ENCODE measurements at regions not wholly inside any gene's neighbourhood (a gene's known extent, or its start where the extent isn't known, plus 50 kb on each side); places are given as distances from the start of the nearest gene placed in this dataset.

GRCh38 chr6:14734416-14735340 lies 511.2 kb upstream of the JARID2 start:
- no peak for ATAC-seq
- TF ChIP-seq ZNF565 (CRISPR knock-in tag; conservative IDR thresholded peaks at IDR 0.05; ENCODE audit: low read depth), result no peak
- TF ChIP-seq ZNF70 (CRISPR knock-in tag; IDR thresholded peaks at IDR 0.05), result no peak
- TF ChIP-seq ISL1 (CRISPR knock-in tag; IDR thresholded peaks at IDR 0.05), result no peak
- no peak for TF ChIP-seq TCF4 (CRISPR knock-in tag; IDR thresholded peaks at IDR 0.05; ENCODE audit: borderline replicate concordance)
- TF ChIP-seq ARNTL (CRISPR knock-in tag; IDR thresholded peaks at IDR 0.05; ENCODE audit: borderline replicate concordance, low read depth), result no peak

GRCh38 chr6:14735956-14736486 lies 509.8 kb upstream of the JARID2 start:
- ATAC-seq, result no peak
- TF ChIP-seq ZNF8 (CRISPR knock-in tag; IDR thresholded peaks at IDR 0.05) (no peak), ESRRG (CRISPR knock-in tag; IDR thresholded peaks at IDR 0.05) (no peak), ISL1 (CRISPR knock-in tag; IDR thresholded peaks at IDR 0.05) (no peak), SNAI2 (CRISPR knock-in tag; IDR thresholded peaks at IDR 0.05) (no peak), ZFP30 (CRISPR knock-in tag; IDR thresholded peaks at IDR 0.05) (no peak), ZNF70 (CRISPR knock-in tag; IDR thresholded peaks at IDR 0.05) (no peak), ARNTL (CRISPR knock-in tag; IDR thresholded peaks at IDR 0.05; ENCODE audit: borderline replicate concordance, low read depth) (no peak), POU6F1 (CRISPR knock-in tag; IDR thresholded peaks at IDR 0.05; ENCODE audit: borderline replicate concordance, low read depth) (no peak)

GRCh38 chr6:14736554-14736953 lies 509.3 kb upstream of the JARID2 start:
- no peak for ATAC-seq
- TF ChIP-seq ZFP30 (CRISPR knock-in tag; IDR thresholded peaks at IDR 0.05) (no peak), SNAI2 (CRISPR knock-in tag; IDR thresholded peaks at IDR 0.05) (no peak), TSHZ2 (CRISPR knock-in tag; IDR thresholded peaks at IDR 0.05) (no peak), TOX (CRISPR knock-in tag; IDR thresholded peaks at IDR 0.05; ENCODE audit: borderline replicate concordance) (no peak), ZNF70 (CRISPR knock-in tag; IDR thresholded peaks at IDR 0.05) (no peak), TCF4 (CRISPR knock-in tag; IDR thresholded peaks at IDR 0.05; ENCODE audit: borderline replicate concordance) (no peak), ZNF8 (CRISPR knock-in tag; IDR thresholded peaks at IDR 0.05) (no peak), OSR1 (CRISPR knock-in tag; IDR thresholded peaks at IDR 0.05) (no peak), ZC3H10 (CRISPR knock-in tag; IDR thresholded peaks at IDR 0.05) (no peak), GLIS3 (CRISPR knock-in tag; IDR thresholded peaks at IDR 0.05) (no peak), ARNTL (CRISPR knock-in tag; IDR thresholded peaks at IDR 0.05; ENCODE audit: borderline replicate concordance, low read depth) (no peak), CSRNP3 (CRISPR knock-in tag; IDR thresholded peaks at IDR 0.05) (no peak), PPARA (CRISPR knock-in tag; IDR thresholded peaks at IDR 0.05; ENCODE audit: borderline replicate concordance) (no peak), CREB5 (CRISPR knock-in tag; IDR thresholded peaks at IDR 0.05; ENCODE audit: low read depth) (no peak)

- no peak for ATAC-seq
- TF ChIP-seq SNAI2 (CRISPR knock-in tag; IDR thresholded peaks at IDR 0.05) (no peak), TSHZ2 (CRISPR knock-in tag; IDR thresholded peaks at IDR 0.05) (no peak), ZFP3 (CRISPR knock-in tag; IDR thresholded peaks at IDR 0.05) (no peak), PATZ1 (CRISPR knock-in tag; IDR thresholded peaks at IDR 0.05; ENCODE audit: borderline replicate concordance) (no peak), OSR1 (CRISPR knock-in tag; IDR thresholded peaks at IDR 0.05) (no peak), ZNF565 (CRISPR knock-in tag; conservative IDR thresholded peaks at IDR 0.05; ENCODE audit: low read depth) (no peak)
Measured at GRCh38 chr6:14738497-14738896, 507.4 kb upstream of the JARID2 start.
